GM12874 (cell line): ENCODE measurements at regions not wholly inside any gene's neighbourhood (a gene's known extent, or its start where the extent isn't known, plus 50 kb on each side); places are given as distances from the start of the nearest gene placed in this dataset.

Source experiments
- TF ChIP-seq, protein P1 (sequence below): IDR thresholded peaks from 2 replicates; pipeline ENCODE4 v1.5.1; 2011; ENCODE audit warnings: low read depth, mild to moderate bottlenecking, control low read depth, low read length, moderate library complexity; ENCODE audit not compliant: insufficient read depth

DNA sequence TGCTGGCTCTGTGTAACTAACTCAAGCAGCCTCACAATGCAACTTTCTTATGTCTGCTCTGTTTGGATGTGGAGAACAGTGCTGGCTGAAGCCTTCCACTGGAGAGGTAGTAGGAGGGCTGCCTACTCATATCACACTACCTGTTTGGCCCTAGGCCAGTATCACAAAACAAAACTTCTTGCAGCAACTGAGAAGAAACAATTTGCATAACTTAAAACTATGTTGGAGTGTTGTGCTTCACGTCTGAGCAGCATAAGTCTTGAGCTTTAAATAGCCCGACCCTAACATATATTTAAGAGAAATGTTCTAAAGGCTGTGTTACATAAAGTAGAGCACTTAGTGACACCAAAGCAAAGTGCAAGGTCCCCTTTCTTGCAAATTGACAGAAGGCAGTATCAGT lies 204.9 kb upstream of the ACVR2A start:
- TF ChIP-seq, protein P1, sequence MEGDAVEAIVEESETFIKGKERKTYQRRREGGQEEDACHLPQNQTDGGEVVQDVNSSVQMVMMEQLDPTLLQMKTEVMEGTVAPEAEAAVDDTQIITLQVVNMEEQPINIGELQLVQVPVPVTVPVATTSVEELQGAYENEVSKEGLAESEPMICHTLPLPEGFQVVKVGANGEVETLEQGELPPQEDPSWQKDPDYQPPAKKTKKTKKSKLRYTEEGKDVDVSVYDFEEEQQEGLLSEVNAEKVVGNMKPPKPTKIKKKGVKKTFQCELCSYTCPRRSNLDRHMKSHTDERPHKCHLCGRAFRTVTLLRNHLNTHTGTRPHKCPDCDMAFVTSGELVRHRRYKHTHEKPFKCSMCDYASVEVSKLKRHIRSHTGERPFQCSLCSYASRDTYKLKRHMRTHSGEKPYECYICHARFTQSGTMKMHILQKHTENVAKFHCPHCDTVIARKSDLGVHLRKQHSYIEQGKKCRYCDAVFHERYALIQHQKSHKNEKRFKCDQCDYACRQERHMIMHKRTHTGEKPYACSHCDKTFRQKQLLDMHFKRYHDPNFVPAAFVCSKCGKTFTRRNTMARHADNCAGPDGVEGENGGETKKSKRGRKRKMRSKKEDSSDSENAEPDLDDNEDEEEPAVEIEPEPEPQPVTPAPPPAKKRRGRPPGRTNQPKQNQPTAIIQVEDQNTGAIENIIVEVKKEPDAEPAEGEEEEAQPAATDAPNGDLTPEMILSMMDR: no peak

DNA sequence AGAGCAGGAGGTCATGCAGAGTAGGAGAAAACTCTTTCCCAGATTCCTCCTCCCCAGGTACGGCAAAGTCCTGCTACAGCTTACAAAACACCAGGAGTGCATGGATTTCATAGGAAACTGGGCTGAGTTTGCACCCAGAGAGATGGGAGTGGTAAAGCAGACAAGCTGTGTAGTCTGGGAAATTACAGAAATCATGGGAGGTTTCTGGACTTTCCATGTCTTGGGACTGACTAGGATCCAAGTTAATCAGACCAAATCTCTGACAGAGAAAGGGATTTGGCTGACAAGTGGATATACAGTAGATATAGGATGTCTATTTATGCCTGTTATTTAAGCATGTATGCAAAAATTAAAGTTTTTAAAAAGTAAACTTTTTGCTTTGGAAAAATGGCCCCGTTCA lies 205.4 kb upstream of the ACVR2A start:
- TF ChIP-seq, protein P1: no peak

DNA sequence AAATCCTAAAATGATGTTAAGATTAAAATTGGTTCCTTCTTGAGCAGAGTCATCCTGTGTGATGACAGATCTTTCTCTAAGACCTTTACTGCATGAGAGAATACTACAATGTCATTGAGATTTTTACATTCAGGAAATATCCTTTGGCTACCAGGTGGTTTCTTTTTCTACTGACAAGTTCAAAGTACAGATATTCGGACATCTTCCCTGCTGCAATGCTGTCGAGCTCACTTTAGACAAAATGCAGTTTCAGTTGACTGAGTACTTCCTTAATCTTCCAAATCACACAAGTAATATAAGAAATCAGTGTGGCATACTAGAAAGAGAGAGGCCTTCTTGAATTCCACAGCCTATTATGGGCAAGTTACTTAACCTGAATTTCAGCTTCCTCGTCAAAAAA lies 207.9 kb upstream of the ACVR2A start:
- TF ChIP-seq, protein P1: no peak

DNA sequence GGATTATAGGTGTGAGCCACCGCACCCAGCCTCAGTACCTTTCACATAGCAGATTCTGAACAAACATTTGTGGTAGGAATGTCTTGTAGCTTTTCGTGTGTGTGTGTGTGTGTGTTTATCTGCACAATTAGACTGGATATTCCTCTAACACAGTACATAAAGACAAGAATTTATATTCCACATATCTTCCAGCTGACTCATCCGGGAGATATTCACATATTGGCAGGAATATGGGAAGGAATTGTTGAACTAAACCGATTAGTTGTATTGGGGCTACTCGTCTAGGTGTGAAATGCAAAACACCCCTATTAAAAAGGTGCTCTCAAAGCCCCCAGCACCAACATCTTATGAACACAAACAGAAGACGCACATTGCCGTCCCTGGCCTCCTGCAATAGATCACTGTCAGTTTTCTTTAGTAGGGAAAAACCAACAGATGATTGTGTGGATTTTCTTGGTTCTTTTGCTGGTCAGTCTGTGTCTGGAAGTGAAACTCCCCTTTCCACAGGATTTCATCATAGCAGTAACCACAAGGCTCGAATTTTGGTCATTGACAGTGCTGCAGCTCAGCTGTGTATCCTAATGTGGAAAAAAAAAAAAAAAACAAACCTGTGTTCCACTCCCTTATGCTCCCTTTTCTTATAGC lies 208.5 kb upstream of the ACVR2A start:
- TF ChIP-seq, protein P1: no peak

DNA sequence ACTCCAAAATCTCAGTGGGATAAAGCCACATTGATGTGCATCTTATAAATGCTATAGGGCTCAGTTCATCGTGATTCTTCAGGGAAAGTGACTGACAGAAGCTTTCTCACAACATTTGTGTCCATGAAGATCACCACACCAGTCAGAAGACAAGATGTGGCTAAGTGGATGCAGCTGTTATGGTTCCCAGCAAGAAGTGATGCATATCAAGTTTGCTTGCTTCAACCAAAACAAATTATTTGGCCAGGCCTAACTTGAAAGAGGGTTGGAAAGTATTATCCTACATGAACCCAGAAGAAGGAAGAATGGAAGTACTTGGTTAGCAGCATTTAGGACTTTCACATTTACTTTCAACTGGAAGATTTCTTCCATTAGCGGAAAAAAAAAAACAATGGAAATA lies 210.0 kb upstream of the ACVR2A start:
- TF ChIP-seq, protein P1: no peak

DNA sequence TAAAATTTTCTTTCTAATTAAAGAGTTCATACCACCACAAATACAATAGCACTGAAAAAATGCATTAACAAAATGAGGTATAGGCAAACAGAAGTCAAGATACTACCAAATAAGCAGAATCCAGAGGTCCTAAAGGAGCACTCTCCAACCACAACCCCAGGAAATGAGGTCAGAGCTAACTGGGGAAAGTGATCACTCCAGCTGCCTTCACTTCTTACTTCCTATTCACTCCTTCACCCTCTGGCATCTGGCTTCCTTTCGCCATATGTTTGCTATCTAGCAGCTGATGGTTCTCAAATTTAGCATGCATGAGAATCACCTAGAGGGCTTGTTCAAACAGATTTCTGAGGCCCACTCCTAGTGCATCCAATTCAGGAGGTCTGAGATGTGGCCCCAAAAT lies 212.6 kb upstream of the ACVR2A start:
- TF ChIP-seq, protein P1: no peak

DNA sequence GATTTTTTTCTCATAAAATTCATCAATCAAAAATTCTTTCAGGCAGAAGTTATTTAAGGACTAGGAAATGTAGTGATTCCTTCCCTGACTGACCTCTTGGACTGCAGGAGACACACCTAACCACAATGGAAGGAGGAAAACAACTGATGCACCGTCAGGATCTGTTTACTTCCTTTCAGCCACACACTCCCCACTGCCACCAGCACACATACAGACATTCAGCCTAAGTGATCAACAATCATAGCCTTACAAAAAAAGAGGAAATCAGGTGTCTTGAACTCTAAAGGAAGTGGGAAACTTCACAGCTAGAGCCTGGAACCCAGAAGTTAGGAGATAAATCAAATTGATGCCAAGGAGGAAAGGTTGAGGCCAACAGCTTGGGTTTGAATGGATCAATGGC lies 213.5 kb upstream of the ACVR2A start:
- TF ChIP-seq, protein P1: no peak
